WTC11 (cell line): ENCODE measurements at regions not wholly inside any gene's neighbourhood (a gene's known extent, or its start where the extent isn't known, plus 50 kb on each side); places are given as distances from the start of the nearest gene placed in this dataset.

ENCODE experiments used
- CTCF ChIP-seq: fragments of 200-600 bp; IDR thresholded peaks from 2 replicates; pipeline ENCODE4 v1.8.0; 2022; ENCODE audit warnings: antibody characterized with exemption
- E2F5 ChIP-seq: sonication (generic); formaldehyde crosslinking; IDR thresholded peaks from 2 replicates; pipeline ENCODE4 v1.8.1; 2022; ENCODE audit warnings: mild to moderate bottlenecking, moderate library complexity, missing genetic modification reagents
- MLX ChIP-seq: sonication (generic); formaldehyde crosslinking; IDR thresholded peaks from 2 replicates; pipeline ENCODE4 v1.8.1; 2023; ENCODE audit warnings: mild to moderate bottlenecking, missing genetic modification reagents, moderate library complexity
- NR3C1 ChIP-seq: sonication (generic); formaldehyde crosslinking; conservative IDR thresholded peaks from 2 replicates; pipeline ENCODE4 v1.8.1; 2023; ENCODE audit warnings: low read depth, mild to moderate bottlenecking, missing genetic modification reagents
- USF2 ChIP-seq: sonication (generic); formaldehyde crosslinking; IDR thresholded peaks from 2 replicates; pipeline ENCODE4 v1.8.1; 2023; ENCODE audit warnings: mild to moderate bottlenecking, missing genetic modification reagents, moderate library complexity
- ZNF121 ChIP-seq: sonication (generic); formaldehyde crosslinking; IDR thresholded peaks from 2 replicates; pipeline ENCODE4 v1.8.0; 2023; ENCODE audit warnings: missing genetic modification reagents
- ZNF317 ChIP-seq: sonication (generic); formaldehyde crosslinking; IDR thresholded peaks from 2 replicates; pipeline ENCODE4 v1.8.1; 2023; ENCODE audit warnings: low read depth, mild to moderate bottlenecking, moderate library complexity, missing genetic modification reagents, borderline replicate concordance
- ZNF416 ChIP-seq: fragments of 250-450 bp; sonication (Bioruptor Pico); IDR thresholded peaks from 2 replicates; pipeline ENCODE4 v1.9.0; 2021; ENCODE audit warnings: mild to moderate bottlenecking, inconsistent platforms
- ZNF671 ChIP-seq: fragments of 250-450 bp; sonication (Bioruptor Pico); IDR thresholded peaks from 2 replicates; pipeline ENCODE4 v1.8.0; 2021; ENCODE audit warnings: mild to moderate bottlenecking

GRCh38 chr6:26220145-26220970 lies 133.1 kb downstream of the HFE start:
- TF ChIP-seq CTCF (no peak), ZNF121 (no peak), USF2 (CRISPR knock-in tag) (no peak), ZNF671 (no peak), MLX (no peak), ZNF416 (no peak), ZNF317 (CRISPR knock-in tag) (no peak), NR3C1 (no peak), E2F5 (CRISPR knock-in tag) (no peak)
